ENCODE measurements at regions not wholly inside any gene's neighbourhood (a gene's known extent, or its start where the extent isn't known, plus 50 kb on each side); places are given as distances from the start of the nearest gene placed in this dataset.
A peak's percentile ranks its signal among the peaks of the same experiment; 100 is the strongest.

DNA sequence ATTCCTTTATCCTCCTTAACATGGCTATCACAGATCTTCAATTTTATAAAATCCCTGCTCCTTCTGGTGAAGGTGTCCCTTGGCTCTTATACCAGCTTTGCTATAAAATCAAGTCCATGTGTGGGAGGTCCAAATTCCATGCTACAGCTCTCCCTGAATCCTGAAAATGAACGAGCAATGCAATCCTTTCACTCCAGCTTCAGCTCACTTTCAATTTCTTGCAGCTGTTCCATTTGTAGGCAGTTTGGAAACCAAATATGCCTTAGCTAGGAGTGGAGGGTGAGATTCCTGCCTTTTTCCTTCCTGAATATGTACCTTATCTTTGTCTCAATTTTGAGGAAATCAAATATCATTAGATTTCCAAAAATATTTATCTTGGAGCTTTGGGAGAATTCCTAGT, 402.6 kb downstream of the TTLL7 start:
- WGBS (ENCODE audit: insufficient coverage), result no CpG with 5 or more reads among the region's 1 CpG
- Histone ChIP-seq H3K27ac (ENCODE audit: low read length) (peak overlapping the region; percentile 10), H3K4me1 (ENCODE audit: control insufficient read depth, insufficient read depth, low read length) (peaks cover 2% of the 10 kb centered on the region), H3K4me3 (ENCODE audit: low read length) (no peak overlapping the region), H3K36me3 (ENCODE audit: control insufficient read depth, insufficient read depth, low read length) (no peaks in the 10 kb centered on the region), H3K27me3 (ENCODE audit: control insufficient read depth, insufficient read depth, low read length) (no peaks in the 10 kb centered on the region), H3K9me3 (replicated peaks; ENCODE audit: control insufficient read depth, low read depth, low read length) (peaks cover 8% of the 10 kb centered on the region)
- peak; percentile 53 for DNase-seq

DNA sequence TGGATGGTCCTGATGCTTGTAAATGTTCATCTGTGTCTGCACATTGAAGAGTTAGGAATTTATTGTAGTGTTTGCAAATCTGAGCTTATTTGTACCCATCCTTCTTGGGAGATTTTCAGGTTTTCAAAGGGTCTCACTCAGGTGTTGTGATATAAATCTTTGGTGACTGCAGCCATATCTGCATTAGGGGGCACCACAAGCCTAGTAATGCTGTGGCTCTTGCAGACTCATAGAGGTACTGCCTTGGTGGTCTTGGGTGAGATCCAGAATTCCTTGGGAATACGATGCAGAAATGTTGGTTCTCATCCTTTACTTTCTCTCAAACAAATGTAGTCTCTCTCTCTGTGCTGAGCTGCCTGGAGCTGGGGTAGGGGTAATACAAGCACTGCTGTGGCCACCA, 405.9 kb downstream of the TTLL7 start:
- no peaks in the 10 kb centered on the region for H3K27me3 ChIP-seq (ENCODE audit: control insufficient read depth, insufficient read depth, low read length)
- WGBS (ENCODE audit: insufficient coverage), result no CpG with 5 or more reads among the region's 1 CpG

DNA sequence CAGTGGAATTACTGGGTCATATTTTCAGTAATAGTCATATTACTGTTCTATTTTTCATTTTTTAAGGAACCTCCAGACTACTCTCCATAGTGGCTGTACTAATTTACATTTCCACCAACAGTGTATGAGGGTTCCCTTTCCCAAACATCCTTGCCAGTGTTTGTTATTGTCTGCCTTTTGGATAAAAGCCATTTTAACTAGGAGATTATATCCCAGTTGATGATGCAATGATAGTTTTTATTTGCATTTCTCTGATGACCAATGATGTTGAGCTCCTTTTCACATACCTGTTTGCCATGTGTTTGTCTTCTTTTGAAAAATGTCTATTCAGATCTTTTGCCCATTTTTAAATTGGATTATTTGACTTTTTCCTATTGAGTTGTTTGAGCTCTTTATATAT, 410.8 kb downstream of the TTLL7 start:
- no peaks in the 10 kb centered on the region for H3K4me1 ChIP-seq (ENCODE audit: control insufficient read depth, insufficient read depth, low read length)
- no peak for DNase-seq
- H3K9me3 ChIP-seq (replicated peaks; ENCODE audit: control insufficient read depth, low read depth, low read length), result no peaks in the 10 kb centered on the region
- H3K36me3 ChIP-seq (ENCODE audit: control insufficient read depth, insufficient read depth, low read length), result no peaks in the 10 kb centered on the region
- no peaks in the 10 kb centered on the region for H3K27me3 ChIP-seq (ENCODE audit: control insufficient read depth, insufficient read depth, low read length)
- no peak overlapping the region for H3K27ac ChIP-seq (ENCODE audit: low read length)
- H3K4me3 ChIP-seq (ENCODE audit: low read length), result no peak overlapping the region

More for the DNA sequence above, 405.9 kb downstream of the TTLL7 start:
- Histone ChIP-seq H3K36me3 (ENCODE audit: control insufficient read depth, insufficient read depth, low read length) (no peaks in the 10 kb centered on the region), H3K27ac (ENCODE audit: low read length) (no peak overlapping the region), H3K9me3 (replicated peaks; ENCODE audit: control insufficient read depth, low read depth, low read length) (no peaks in the 10 kb centered on the region), H3K4me1 (ENCODE audit: control insufficient read depth, insufficient read depth, low read length) (peaks cover 2% of the 10 kb centered on the region), H3K4me3 (ENCODE audit: low read length) (no peak overlapping the region)
- DNase-seq, result no peak

DNA sequence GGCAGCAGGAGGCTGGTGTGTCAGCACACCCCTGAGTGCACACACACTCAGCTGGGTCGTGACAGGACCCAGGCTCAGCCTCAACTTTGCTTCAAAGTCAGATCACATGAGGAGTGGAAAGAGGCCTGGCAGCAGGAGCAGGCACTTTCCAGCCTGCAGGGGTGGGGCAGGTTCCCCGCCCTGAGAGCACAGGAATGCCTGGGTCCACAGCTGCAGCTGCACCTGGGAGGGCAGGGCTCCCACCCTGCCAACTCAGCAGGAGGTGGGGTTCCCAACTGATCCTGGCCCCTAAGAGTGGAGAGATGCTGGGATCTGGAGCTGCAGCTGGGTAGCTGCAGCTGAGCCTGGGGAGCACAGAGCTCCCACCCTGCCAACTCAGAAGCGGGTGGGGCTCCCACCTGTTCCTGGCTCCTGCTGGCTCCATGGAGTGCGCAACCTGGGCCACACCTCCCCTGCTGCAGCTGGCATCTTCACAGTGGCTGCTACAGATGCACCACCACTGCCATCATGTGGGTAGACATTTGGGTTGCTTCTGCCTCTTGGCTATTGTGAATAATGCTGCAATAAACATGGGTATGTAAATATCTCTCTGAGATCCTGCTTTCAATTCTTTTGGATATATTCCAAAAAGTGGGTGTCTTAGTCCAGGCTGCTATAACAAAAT, 415.4 kb downstream of the TTLL7 start:
- 74% methylated on average over 3 of the region's 4 CpGs for WGBS (ENCODE audit: insufficient coverage)
- H3K27me3 ChIP-seq (ENCODE audit: control insufficient read depth, insufficient read depth, low read length), result no peaks in the 10 kb centered on the region
- H3K36me3 ChIP-seq (ENCODE audit: control insufficient read depth, insufficient read depth, low read length), result no peaks in the 10 kb centered on the region
- DNase-seq, result no peak
- H3K4me1 ChIP-seq (ENCODE audit: control insufficient read depth, insufficient read depth, low read length), result no peaks in the 10 kb centered on the region
- no peak overlapping the region for H3K27ac ChIP-seq (ENCODE audit: low read length)
- H3K4me3 ChIP-seq (ENCODE audit: low read length), result no peak overlapping the region
- peaks cover 8% of the 10 kb centered on the region for H3K9me3 ChIP-seq (replicated peaks; ENCODE audit: control insufficient read depth, low read depth, low read length)

DNA sequence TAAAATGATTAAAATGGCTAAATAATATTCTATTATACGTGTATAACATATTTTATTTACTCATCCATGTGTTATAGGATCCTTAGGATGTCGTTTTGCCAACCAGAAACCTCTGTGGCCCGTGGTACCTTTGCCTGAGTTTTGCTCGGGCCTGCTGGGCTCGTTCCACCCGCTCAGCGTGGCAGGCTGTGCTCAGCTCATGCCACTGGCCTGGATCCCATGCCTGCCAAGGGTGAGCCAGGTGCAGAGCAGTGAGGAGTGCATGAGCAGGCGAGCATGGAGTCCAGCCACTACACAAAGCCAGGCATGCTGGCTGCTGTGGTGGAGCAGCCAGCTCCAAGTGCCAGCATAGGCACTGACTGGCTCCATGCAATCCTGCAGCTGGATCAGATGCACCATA, 417.2 kb downstream of the TTLL7 start:
- H3K36me3 ChIP-seq (ENCODE audit: control insufficient read depth, insufficient read depth, low read length), result no peaks in the 10 kb centered on the region
- no peaks in the 10 kb centered on the region for H3K4me1 ChIP-seq (ENCODE audit: control insufficient read depth, insufficient read depth, low read length)
- DNase-seq, result no peak
- H3K4me3 ChIP-seq (ENCODE audit: low read length), result no peak overlapping the region
- H3K27me3 ChIP-seq (ENCODE audit: control insufficient read depth, insufficient read depth, low read length), result no peaks in the 10 kb centered on the region
- H3K27ac ChIP-seq (ENCODE audit: low read length), result no peak overlapping the region
- 100% methylated on average over 6 of the region's 8 CpGs for WGBS (ENCODE audit: insufficient coverage)
- peaks cover 8% of the 10 kb centered on the region for H3K9me3 ChIP-seq (replicated peaks; ENCODE audit: control insufficient read depth, low read depth, low read length)

DNA sequence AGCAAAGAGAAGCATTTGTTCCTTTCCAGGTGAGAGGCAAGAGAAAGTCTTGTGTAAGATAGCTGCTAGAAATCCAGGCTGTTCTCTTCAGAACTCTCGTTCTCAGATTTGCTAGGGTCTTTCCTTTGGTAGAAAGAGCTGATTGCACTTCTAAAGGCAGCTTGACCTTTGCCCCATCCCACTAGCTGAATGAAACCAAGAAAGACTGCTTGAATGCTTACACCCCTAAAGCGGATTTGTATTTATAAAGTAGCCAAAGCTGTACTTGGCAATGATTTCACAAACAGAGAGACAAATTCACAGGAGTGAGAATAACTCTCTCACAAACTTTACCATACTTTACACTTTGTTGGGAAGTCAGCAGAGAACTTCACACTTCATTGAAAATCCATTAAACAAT, 424.1 kb downstream of the TTLL7 start:
- H3K4me3 ChIP-seq (ENCODE audit: low read length), result no peak overlapping the region
- H3K4me1 ChIP-seq (ENCODE audit: control insufficient read depth, insufficient read depth, low read length), result no peaks in the 10 kb centered on the region
- H3K27me3 ChIP-seq (ENCODE audit: control insufficient read depth, insufficient read depth, low read length), result no peaks in the 10 kb centered on the region
- no CpG with 5 or more reads among the region's 2 CpGs for WGBS (ENCODE audit: insufficient coverage)
- DNase-seq, result no peak
- no peaks in the 10 kb centered on the region for H3K36me3 ChIP-seq (ENCODE audit: control insufficient read depth, insufficient read depth, low read length)
- H3K27ac ChIP-seq (ENCODE audit: low read length), result no peak overlapping the region
- no peaks in the 10 kb centered on the region for H3K9me3 ChIP-seq (replicated peaks; ENCODE audit: control insufficient read depth, low read depth, low read length)

DNA sequence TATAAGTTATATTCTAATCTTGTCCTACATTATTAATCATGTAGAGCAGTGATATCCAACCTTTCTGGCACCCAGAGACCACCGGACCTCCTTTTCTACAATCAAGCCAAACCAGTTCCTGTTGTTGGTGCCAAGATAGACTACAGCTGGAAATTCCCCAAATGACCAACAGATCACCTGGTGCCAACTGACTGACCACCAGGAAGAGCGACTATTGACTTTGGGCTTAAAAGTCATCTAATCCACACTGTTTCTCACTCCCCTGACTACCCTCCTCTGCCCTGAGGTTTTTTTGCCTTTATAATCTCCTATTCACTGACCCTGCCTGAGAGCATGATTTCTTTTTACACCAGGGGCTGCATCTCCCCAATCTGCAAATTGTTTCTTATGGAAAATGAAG, 425.2 kb downstream of the TTLL7 start:
- DNase-seq, result no peak
- Histone ChIP-seq H3K9me3 (replicated peaks; ENCODE audit: control insufficient read depth, low read depth, low read length) (no peaks in the 10 kb centered on the region), H3K27me3 (ENCODE audit: control insufficient read depth, insufficient read depth, low read length) (no peaks in the 10 kb centered on the region), H3K36me3 (ENCODE audit: control insufficient read depth, insufficient read depth, low read length) (no peaks in the 10 kb centered on the region), H3K27ac (ENCODE audit: low read length) (no peak overlapping the region), H3K4me1 (ENCODE audit: control insufficient read depth, insufficient read depth, low read length) (no peaks in the 10 kb centered on the region), H3K4me3 (ENCODE audit: low read length) (no peak overlapping the region)
- WGBS (ENCODE audit: insufficient coverage), result 90% methylated on average over 2 of the region's 2 CpGs

DNA sequence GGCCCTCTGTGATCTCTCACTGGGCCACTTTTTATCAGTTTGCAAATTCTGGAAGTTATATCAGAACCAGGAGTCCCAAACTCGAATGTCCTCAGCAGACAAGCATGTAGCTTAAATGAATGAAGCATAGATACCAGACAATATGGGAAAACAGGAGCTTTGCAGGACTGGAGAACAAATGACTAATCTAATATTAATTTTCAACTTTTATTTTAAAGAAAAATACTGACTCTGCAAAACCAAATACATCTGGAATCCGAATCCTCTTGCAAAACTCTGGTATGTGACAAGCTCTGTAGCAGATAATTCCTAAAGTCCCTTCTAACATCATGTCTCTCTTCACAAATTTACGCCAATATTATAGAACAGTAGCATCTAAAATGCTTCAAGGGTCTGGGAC, 427.4 kb downstream of the TTLL7 start:
- H3K27me3 ChIP-seq (ENCODE audit: control insufficient read depth, insufficient read depth, low read length), result no peaks in the 10 kb centered on the region
- H3K4me3 ChIP-seq (ENCODE audit: low read length), result no peak overlapping the region
- no peak for DNase-seq
- no peak overlapping the region for H3K27ac ChIP-seq (ENCODE audit: low read length)
- no peaks in the 10 kb centered on the region for H3K9me3 ChIP-seq (replicated peaks; ENCODE audit: control insufficient read depth, low read depth, low read length)
- H3K36me3 ChIP-seq (ENCODE audit: control insufficient read depth, insufficient read depth, low read length), result no peaks in the 10 kb centered on the region
- H3K4me1 ChIP-seq (ENCODE audit: control insufficient read depth, insufficient read depth, low read length), result no peaks in the 10 kb centered on the region
- WGBS (ENCODE audit: insufficient coverage), result 70% methylated on average over 1 of the region's 3 CpGs

DNA sequence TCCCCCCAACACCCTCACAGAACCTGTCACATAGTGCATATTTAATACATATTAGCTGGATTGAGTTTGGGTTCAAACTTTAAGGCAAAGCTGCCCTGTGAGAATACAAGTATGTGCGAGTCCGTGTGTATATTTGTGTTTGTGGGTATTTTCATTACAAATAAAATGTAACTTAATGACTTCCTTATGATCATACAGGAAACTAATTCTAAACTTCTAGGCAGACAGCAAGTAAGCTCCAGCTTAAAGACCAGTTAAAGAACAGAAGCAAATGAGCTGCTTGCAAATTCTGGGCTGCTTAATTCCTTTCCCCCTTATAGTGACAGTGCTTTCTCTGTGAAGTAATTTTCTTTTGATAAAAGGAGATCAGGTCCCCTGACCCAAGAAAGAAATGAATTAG, 437.6 kb downstream of the TTLL7 start:
- Histone ChIP-seq H3K4me3 (ENCODE audit: low read length) (no peak overlapping the region), H3K36me3 (ENCODE audit: control insufficient read depth, insufficient read depth, low read length) (no peaks in the 10 kb centered on the region), H3K9me3 (replicated peaks; ENCODE audit: control insufficient read depth, low read depth, low read length) (no peaks in the 10 kb centered on the region), H3K4me1 (ENCODE audit: control insufficient read depth, insufficient read depth, low read length) (peaks cover 2% of the 10 kb centered on the region), H3K27me3 (ENCODE audit: control insufficient read depth, insufficient read depth, low read length) (no peaks in the 10 kb centered on the region), H3K27ac (ENCODE audit: low read length) (no peak overlapping the region)
- WGBS (ENCODE audit: insufficient coverage), result no CpG with 5 or more reads among the region's 2 CpGs
- DNase-seq, result peak; percentile 56

DNA sequence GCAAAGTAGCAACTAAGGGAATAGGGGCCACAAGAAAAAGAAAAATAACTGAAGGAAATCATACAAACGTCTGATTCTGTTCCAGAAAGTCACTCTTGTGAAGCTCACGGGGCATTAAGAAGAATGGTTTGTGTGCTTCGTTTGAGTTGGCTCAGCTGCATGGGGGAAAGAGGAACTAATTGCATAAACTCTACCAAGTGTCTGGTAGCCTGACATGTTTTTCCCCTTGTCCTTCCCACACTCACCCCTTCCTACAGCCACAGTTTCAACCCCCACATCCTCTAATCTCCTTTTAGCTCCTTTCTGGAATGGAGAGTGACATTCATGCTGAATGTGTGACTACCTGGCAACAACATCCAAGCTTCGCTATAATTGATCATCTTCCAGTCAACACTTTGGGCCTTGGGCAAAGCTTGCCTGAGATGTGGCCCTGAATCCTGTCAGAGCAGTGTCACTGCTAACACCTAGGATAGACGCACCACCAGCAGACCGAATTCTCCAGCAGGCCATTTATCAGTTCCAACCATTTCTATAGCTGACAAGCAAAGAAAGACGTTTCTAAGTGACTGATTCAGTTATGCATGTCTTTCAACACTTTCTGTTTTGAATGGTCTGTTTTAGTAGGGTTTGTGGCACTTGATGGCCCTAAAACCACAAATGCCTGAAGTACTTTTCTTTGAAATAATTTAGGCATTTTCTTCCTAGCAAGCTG, 439.6 kb downstream of the TTLL7 start:
- peaks cover 5% of the 10 kb centered on the region for H3K4me1 ChIP-seq (ENCODE audit: control insufficient read depth, insufficient read depth, low read length)
- 90% methylated on average over 2 of the region's 7 CpGs for WGBS (ENCODE audit: insufficient coverage)
- H3K4me3 ChIP-seq (ENCODE audit: low read length), result no peak overlapping the region
- H3K36me3 ChIP-seq (ENCODE audit: control insufficient read depth, insufficient read depth, low read length), result no peaks in the 10 kb centered on the region
- no peaks in the 10 kb centered on the region for H3K27me3 ChIP-seq (ENCODE audit: control insufficient read depth, insufficient read depth, low read length)
- no peak overlapping the region for H3K27ac ChIP-seq (ENCODE audit: low read length)
- DNase-seq, result no peak
- no peaks in the 10 kb centered on the region for H3K9me3 ChIP-seq (replicated peaks; ENCODE audit: control insufficient read depth, low read depth, low read length)

All from muscle of leg (tissue), 3 donors.